GM12878 (cell line): ENCODE measurements at regions not wholly inside any gene's neighbourhood (a gene's known extent, or its start where the extent isn't known, plus 50 kb on each side); places are given as distances from the start of the nearest gene placed in this dataset.
"Not testable (repeated sequence)": the region's sequence is repeated elsewhere in the genome, so short reads cannot be mapped to it uniquely, and the experiment has no call there.

Experiments used
- ATAC-seq: fragments of 200-7000 bp; cut with Tn5 transposase; 3 replicates; pipeline ENCODE4 v1.9.1; 2020; ENCODE audit warnings: mild to moderate bottlenecking, moderate library complexity
- BruUV-seq: library from RNA; stranded (reverse); fragments of 400-500 nt; replicated peaks from 2 replicates; lab custom pipeline; 2021; lab: Mats Ljungman, UMichigan
- CTCF ChIA-PET: fragments of 300-600 bp; sonication (Branson Sonifier 250); formaldehyde crosslinking; extraction: SDS; loops from one replicate; lab custom pipeline; 2021; ENCODE audit warnings: inconsistent platforms; lab: Yijun Ruan, JAX
- POLR2A ChIA-PET: fragments of 350-600 bp; formaldehyde crosslinking; extraction: SDS; loops from one replicate; lab custom pipeline; 2021; ENCODE audit warnings: inconsistent platforms; lab: Charles Lee
- RAD21 ChIA-PET: fragments of 300-600 bp; sonication (Branson Sonifier 250); formaldehyde crosslinking; loops from one replicate; lab custom pipeline; 2023; ENCODE audit warnings: antibody characterized with exemption; ENCODE audit not compliant: unreplicated experiment; lab: Charles Lee
- SMC1A ChIA-PET: fragments of 300-600 bp; sonication (Branson Sonifier 250); formaldehyde crosslinking; loops from one replicate; lab custom pipeline; 2023; ENCODE audit not compliant: unreplicated experiment, uncharacterized antibody; lab: Charles Lee
- DNase-seq: peaks from one replicate; pipeline ENCODE4 v3.0.0-alpha.2; 2011; ENCODE audit warnings: low read depth, low spot score
- FAIRE-seq: peaks from 3 replicates; lab custom pipeline; 2011; peaks lifted over from hg19 to GRCh38; lab: Jason Lieb, UNC
- H2AFZ ChIP-seq: 2 replicates; pipeline ENCODE4 v1.6.0; 2011; ENCODE audit warnings: low read depth, low read length, control low read depth; ENCODE audit not compliant: control insufficient read depth
- H3K27ac ChIP-seq: 2 replicates; pipeline ENCODE4 v1.5.1; 2011; ENCODE audit warnings: control low read depth; ENCODE audit not compliant: control insufficient read depth, insufficient read depth
- H3K27me3 ChIP-seq, 2 experiments: replicated peaks in 1 of 2; 2 replicates each; pipeline versions ENCODE4 v1.6.0 to v1.6.1; 2011; ENCODE audit warnings: low read length in 1 of 2; ENCODE audit not compliant: control insufficient read depth in 2 of 2, insufficient read depth in 2 of 2
- H3K36me3 ChIP-seq, 2 experiments: 2 replicates each; pipeline ENCODE4 v1.5.1; 2011; ENCODE audit warnings: low read length in 1 of 2; ENCODE audit not compliant: control insufficient read depth in 2 of 2, insufficient read depth in 2 of 2
- H3K4me1 ChIP-seq: 2 replicates; pipeline ENCODE4 v1.6.1; 2011; ENCODE audit warnings: mild to moderate bottlenecking, low read length, moderate library complexity, mixed read lengths; ENCODE audit not compliant: control insufficient read depth, insufficient read depth
- H3K4me2 ChIP-seq: 2 replicates; pipeline ENCODE4 v1.6.0; 2011; ENCODE audit warnings: control low read depth; ENCODE audit not compliant: control insufficient read depth, insufficient read depth
- H3K4me3 ChIP-seq: fragments of 200-600 bp; sonication (generic); 2 replicates; pipeline ENCODE4 v1.5.1; 2016
- H3K79me2 ChIP-seq: 2 replicates; pipeline ENCODE4 v1.6.0; 2011; ENCODE audit warnings: low read length; ENCODE audit not compliant: control insufficient read depth, insufficient read depth
- H3K9ac ChIP-seq: 2 replicates; pipeline ENCODE4 v1.8.0; 2011; ENCODE audit warnings: low read length, control low read depth, mixed read lengths; ENCODE audit not compliant: control insufficient read depth, insufficient read depth
- H3K9me3 ChIP-seq: replicated peaks from 3 replicates; pipeline ENCODE4 v1.5.1; 2011; ENCODE audit warnings: mild to moderate bottlenecking, low read length; ENCODE audit not compliant: control insufficient read depth, insufficient read depth
- H4K20me1 ChIP-seq: 2 replicates; pipeline ENCODE4 v1.6.0; 2011; ENCODE audit not compliant: control insufficient read depth, insufficient read depth
- ASH2L ChIP-seq: fragments of 300-600, 200-600 bp; sonication (generic); IDR thresholded peaks from 2 replicates; pipeline ENCODE4 v1.6.1; 2017; ENCODE audit warnings: low read depth, mild to moderate bottlenecking, borderline replicate concordance
- BCLAF1 ChIP-seq: fragments of 450-650 bp; IDR thresholded peaks from 2 replicates; pipeline ENCODE4 v1.6.1; 2017; ENCODE audit warnings: antibody characterized with exemption, mild to moderate bottlenecking, moderate library complexity
- NFYB ChIP-seq: IDR thresholded peaks from 2 replicates; pipeline ENCODE4 v1.6.1; 2011; ENCODE audit warnings: low read depth, mild to moderate bottlenecking, low read length, improper control_type of control experiment, moderate library complexity; ENCODE audit not compliant: insufficient read depth
- PKNOX1 ChIP-seq: fragments of 450-650 bp; IDR thresholded peaks from 2 replicates; pipeline ENCODE4 v1.6.1; 2016; ENCODE audit warnings: mild to moderate bottlenecking
- WGBS: methylation state at CpG from one replicate; pipeline ENCODE4 v1.1.6; 2016; ENCODE audit warnings: low lambda C conversion rate; ENCODE audit not compliant: insufficient replicate concordance, insufficient coverage; ENCODE audit errors: missing lambda C conversion rate; 5-methylcytosine and 5-hydroxymethylcytosine counted together
- in situ Hi-C: fragments of 300-500 bp; cut with MboI; formaldehyde crosslinking; loops from 9 replicates; pipeline ENCODE4 v1.14.3; 2018; ENCODE audit warnings: mixed read lengths
- intact Hi-C: fragments of 100-400 bp; cut with micrococcal nuclease; formaldehyde crosslinking; loops from one replicate; pipeline ENCODE4 v1.14.2; 2022; ENCODE audit not compliant: unreplicated experiment
- TF ChIP-seq, protein P1 (sequence below): fragments of 450-650 bp; IDR thresholded peaks from 2 replicates; pipeline ENCODE4 v1.6.1; 2017; ENCODE audit warnings: mild to moderate bottlenecking
- TF ChIP-seq, protein P2 (sequence below): IDR thresholded peaks from 2 replicates; pipeline ENCODE4 v1.6.1; 2012; ENCODE audit warnings: low read depth, low read length, improper control_type of control experiment
- TF ChIP-seq, protein P3 (sequence below): IDR thresholded peaks from 2 replicates; pipeline ENCODE4 v1.6.1; 2011; ENCODE audit warnings: low read depth, mild to moderate bottlenecking, low read length, moderate library complexity, borderline replicate concordance; ENCODE audit errors: extremely low read depth

DNA sequence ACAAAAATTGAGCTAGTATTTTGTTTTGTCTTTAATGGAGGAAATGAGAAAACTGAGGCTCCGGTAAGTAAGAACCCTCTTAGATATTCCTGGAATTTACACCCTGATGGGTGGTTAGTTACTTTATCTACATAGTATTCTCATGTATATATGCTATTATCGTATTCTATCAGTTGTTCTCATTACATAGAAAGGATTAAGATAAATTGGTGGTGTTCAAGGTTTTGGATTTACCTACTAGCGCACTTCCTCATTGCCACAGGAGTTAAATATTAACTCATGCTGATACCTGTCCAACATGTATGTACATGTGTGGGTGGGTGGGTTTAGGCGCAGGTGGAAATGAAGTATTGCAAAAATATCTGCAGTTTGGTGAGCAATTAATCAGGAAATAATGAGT lies 61.1 kb upstream of the IFNE start:
- BruUV-seq, result no TSS peak
- H3K4me3 ChIP-seq, result no peak overlapping the region
- no peaks in the 10 kb centered on the region for H3K4me1 ChIP-seq
- in situ Hi-C loops, result no loop called here
- H3K9me3 ChIP-seq, result no peaks in the 10 kb centered on the region
- no peak overlapping the region for H3K9ac ChIP-seq
- WGBS, result 37% methylated on average over 4 of the region's 4 CpGs
- DNase-seq (no peak), FAIRE-seq (no peak), ATAC-seq (no peak)
- SMC1A ChIA-PET, result no interaction called here
- CTCF ChIA-PET, result no interaction called here
- H3K27ac ChIP-seq, result no peak overlapping the region
- TF ChIP-seq, protein P1, sequence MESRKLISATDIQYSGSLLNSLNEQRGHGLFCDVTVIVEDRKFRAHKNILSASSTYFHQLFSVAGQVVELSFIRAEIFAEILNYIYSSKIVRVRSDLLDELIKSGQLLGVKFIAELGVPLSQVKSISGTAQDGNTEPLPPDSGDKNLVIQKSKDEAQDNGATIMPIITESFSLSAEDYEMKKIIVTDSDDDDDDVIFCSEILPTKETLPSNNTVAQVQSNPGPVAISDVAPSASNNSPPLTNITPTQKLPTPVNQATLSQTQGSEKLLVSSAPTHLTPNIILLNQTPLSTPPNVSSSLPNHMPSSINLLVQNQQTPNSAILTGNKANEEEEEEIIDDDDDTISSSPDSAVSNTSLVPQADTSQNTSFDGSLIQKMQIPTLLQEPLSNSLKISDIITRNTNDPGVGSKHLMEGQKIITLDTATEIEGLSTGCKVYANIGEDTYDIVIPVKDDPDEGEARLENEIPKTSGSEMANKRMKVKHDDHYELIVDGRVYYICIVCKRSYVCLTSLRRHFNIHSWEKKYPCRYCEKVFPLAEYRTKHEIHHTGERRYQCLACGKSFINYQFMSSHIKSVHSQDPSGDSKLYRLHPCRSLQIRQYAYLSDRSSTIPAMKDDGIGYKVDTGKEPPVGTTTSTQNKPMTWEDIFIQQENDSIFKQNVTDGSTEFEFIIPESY, result no peak
- TF ChIP-seq, protein P2, sequence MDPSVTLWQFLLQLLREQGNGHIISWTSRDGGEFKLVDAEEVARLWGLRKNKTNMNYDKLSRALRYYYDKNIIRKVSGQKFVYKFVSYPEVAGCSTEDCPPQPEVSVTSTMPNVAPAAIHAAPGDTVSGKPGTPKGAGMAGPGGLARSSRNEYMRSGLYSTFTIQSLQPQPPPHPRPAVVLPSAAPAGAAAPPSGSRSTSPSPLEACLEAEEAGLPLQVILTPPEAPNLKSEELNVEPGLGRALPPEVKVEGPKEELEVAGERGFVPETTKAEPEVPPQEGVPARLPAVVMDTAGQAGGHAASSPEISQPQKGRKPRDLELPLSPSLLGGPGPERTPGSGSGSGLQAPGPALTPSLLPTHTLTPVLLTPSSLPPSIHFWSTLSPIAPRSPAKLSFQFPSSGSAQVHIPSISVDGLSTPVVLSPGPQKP, result no peak
- TF ChIP-seq, protein P3, sequence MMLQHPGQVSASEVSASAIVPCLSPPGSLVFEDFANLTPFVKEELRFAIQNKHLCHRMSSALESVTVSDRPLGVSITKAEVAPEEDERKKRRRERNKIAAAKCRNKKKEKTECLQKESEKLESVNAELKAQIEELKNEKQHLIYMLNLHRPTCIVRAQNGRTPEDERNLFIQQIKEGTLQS, result no peak
- TF ChIP-seq NFYB, result no peak
- TF ChIP-seq ASH2L, result no peak
- TF ChIP-seq BCLAF1, result no peak
- no peak for TF ChIP-seq PKNOX1
- intact Hi-C loops, result no loop called here
- POLR2A ChIA-PET, result no interaction called here
- no peaks in the 10 kb centered on the region for H3K27me3 ChIP-seq
- RAD21 ChIA-PET, result no interaction called here
- no peak overlapping the region for H2AFZ ChIP-seq
- H3K4me2 ChIP-seq, result no peak overlapping the region
- no peaks in the 10 kb centered on the region for H3K36me3 ChIP-seq
- H3K79me2 ChIP-seq, result no peaks in the 10 kb centered on the region
- no peaks in the 10 kb centered on the region for H4K20me1 ChIP-seq

DNA sequence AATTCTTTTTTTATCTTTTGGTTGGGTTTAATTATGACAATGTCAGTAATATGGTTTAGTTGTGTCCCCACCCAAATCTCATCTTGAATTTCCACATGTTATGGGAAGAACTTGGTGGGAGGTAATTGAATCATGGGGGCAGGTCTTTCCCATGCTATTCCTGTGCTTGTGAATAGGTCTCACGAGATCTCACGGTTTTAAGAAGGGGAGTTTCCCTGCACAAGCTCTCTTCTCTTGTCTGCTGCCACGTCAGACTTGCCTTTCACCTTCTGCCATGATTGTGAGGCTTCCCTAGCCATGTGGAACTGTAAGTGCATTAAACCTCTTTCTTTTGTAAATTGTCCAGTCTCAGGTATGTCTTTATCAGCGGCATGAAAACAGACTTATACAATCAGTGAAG lies 61.7 kb upstream of the IFNE start:
- H3K27me3 ChIP-seq, FAIRE-seq, SMC1A ChIA-PET, H3K4me1 ChIP-seq, BruUV-seq, CTCF ChIA-PET, H3K9ac ChIP-seq, H3K79me2 ChIP-seq, in situ Hi-C loops, H4K20me1 ChIP-seq, POLR2A ChIA-PET, H2AFZ ChIP-seq, H3K36me3 ChIP-seq, H3K27ac ChIP-seq, H3K9me3 ChIP-seq, H3K4me3 ChIP-seq, DNase-seq, intact Hi-C loops, RAD21 ChIA-PET, H3K4me2 ChIP-seq, ATAC-seq: not testable (repeated sequence)
- 2% methylated on average over 4 of the region's 4 CpGs for WGBS
